GM12892 (cell line): ENCODE measurements at regions not wholly inside any gene's neighbourhood (a gene's known extent, or its start where the extent isn't known, plus 50 kb on each side); places are given as distances from the start of the nearest gene placed in this dataset.

ENCODE experiments used
- DNase-seq: peaks from one replicate; pipeline ENCODE4 v3.0.0; 2011; ENCODE audit not compliant: insufficient read length
- FAIRE-seq: peaks from 2 replicates; lab custom pipeline; 2011; peaks lifted over from hg19 to GRCh38; lab: Jason Lieb, UNC
- POLR2A ChIP-seq: IDR thresholded peaks from 2 replicates; pipeline ENCODE4 v1.6.1; 2011; ENCODE audit warnings: low read depth, low read length, control low read depth
- POLR2AphosphoS5 ChIP-seq: IDR thresholded peaks from 2 replicates; pipeline ENCODE4 v1.6.1; 2011; ENCODE audit warnings: low read depth, low read length, control low read depth
- TAF1 ChIP-seq: IDR thresholded peaks from 2 replicates; pipeline ENCODE4 v1.6.1; 2011; ENCODE audit warnings: low read depth, mild to moderate bottlenecking, control low read depth, low read length, borderline replicate concordance

GRCh38 chr12:132423251-132423819 is 66.6 kb upstream of the FBRSL1 start:
- TF ChIP-seq POLR2A, result no peak
- no peak for TF ChIP-seq POLR2AphosphoS5
- no peak for TF ChIP-seq TAF1
- DNase-seq (no peak), FAIRE-seq (no peak)

DNA sequence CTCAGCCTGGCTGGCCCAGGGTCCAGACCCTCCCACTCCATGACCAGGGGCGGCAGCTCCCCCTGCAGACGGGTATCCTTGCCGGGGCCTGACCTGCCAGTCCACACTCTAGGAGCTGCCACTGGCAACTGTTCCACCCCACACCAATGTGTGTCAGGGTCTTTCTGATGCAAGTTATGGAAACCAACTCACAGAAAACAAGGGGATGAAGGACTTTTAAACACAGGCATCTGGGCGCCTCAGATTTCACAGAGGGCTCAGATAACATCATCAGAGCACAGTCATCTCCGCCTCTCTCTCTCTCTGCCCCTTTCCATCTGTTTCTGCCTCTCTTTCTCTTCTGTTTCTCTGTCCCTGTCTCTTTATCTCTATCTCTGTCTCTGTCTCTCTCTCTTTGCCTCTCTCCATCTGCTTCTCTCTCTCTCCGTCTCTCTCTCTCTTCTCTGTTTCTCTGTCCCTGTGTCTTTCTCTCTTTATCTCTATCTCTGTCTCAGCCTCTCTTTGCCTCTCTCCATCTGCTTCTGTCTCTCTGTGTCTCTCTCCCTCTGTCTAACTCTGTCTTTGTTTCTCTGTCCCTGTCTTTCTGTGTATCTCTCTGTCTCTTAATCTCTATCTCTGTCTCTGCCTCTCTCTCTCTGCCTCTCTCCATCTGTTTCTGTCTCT is 67.4 kb upstream of the FBRSL1 start:
- TF ChIP-seq POLR2AphosphoS5, result no peak
- no peak for TF ChIP-seq TAF1
- TF ChIP-seq POLR2A, result no peak
- FAIRE-seq (no peak), DNase-seq (no peak)

- no peak for DNase-seq
- TF ChIP-seq TAF1 (no peak), POLR2AphosphoS5 (no peak), POLR2A (no peak)
- FAIRE-seq, result no peak
Measured at GRCh38 chr12:132422040-132422380, 67.9 kb upstream of the FBRSL1 start.

DNA sequence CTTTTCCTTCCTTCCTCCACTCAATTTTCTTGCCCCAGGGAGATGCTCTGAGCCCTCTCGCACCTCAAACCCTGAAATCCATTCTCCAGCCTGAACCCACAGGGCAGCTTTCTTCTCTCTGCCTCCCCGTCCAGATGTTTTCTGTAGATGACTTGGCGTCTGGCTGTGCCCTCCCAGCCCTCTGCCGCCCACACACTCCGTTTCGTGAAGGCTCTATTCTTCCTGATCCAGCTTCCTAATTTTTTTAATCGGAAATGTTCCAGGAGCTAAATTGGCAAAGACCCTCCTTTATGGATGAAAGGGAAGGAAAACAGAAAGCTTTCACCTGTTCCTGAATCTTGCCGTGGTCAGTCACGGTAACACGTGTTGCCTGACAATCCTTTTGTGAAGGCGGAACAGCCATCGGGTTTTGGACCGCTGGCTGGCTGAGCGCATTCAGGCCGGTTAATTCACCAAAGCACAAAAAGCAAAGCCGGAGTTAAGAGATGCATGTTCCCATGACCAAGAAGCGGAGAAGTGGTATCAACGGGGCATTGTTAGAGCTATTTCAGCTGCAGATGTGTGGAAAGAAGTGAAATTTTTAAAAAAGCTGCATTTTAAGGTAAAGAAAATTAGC is 70.2 kb upstream of the FBRSL1 start:
- DNase-seq (no peak), FAIRE-seq (no peak)
- no peak for TF ChIP-seq TAF1
- no peak for TF ChIP-seq POLR2AphosphoS5
- no peak for TF ChIP-seq POLR2A

DNA sequence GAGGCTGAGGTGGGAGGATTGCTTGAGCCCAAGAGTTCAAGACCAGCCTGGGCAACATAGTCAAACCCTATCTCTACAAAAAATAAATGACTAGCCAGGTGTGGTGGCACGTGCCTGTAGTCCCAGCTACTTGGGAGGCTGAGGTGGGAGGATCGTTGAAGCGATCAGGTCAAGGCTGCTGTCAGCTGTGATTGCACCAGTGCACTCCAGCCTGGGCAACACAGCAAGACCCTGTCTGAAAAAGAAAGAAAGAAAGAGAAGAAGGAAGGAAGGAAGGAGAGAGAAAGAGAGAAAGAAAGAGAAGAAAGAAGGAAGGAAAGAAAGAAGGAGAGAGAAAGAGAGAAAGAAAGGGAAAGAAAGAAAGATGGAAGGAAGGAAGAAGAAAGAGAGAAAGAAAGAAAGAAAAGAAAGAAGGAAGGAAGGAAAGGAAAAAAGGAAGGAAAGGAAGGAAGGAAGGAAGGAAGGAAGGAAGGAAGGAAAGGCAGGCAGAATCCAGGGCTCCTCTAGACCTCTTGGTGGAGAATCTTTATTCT is 71.5 kb upstream of the FBRSL1 start:
- DNase-seq (no peak), FAIRE-seq (no peak)
- TF ChIP-seq POLR2A, result no peak
- no peak for TF ChIP-seq POLR2AphosphoS5
- TF ChIP-seq TAF1, result no peak

GRCh38 chr12:132417741-132418140 is 72.2 kb upstream of the FBRSL1 start:
- DNase-seq, result no peak
- no peak for FAIRE-seq
- no peak for TF ChIP-seq POLR2AphosphoS5
- no peak for TF ChIP-seq POLR2A
- TF ChIP-seq TAF1, result no peak

GRCh38 chr12:132416827-132417226 is 73.1 kb upstream of the FBRSL1 start:
- FAIRE-seq, result no peak

DNA sequence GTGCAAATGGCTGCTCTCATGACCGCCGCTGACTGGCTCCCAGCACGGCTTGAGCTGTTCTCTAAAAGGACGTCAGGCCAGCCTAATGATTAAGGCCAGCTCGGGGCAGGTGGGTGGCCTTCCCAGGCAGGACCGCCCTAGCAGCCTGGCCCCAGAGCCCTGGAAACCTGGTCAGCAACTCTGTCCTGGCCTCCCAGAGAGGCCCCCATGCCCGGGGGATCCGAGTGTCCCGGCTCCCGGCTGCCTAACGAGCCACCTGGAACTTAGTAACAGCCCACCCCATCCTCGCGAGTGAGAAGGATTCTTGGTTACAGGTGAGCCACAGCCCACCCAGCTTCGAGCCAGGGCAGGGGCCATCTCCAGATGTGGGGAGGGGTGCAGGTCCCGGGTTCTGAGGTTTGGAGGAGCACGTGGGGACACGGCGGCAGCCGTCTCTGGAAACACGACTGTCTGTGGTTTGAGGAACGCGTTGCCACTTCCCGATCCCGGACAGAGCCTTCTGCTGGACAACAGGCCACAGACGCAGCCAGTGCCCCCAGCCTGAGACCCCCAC is 73.8 kb upstream of the FBRSL1 start:
- no peak for DNase-seq
- FAIRE-seq, result no peak
- TF ChIP-seq TAF1 (no peak), POLR2A (no peak), POLR2AphosphoS5 (no peak)

More at GRCh38 chr12:132416827-132417226, 73.1 kb upstream of the FBRSL1 start:
- DNase-seq, result no peak
- TF ChIP-seq TAF1 (no peak), POLR2A (no peak), POLR2AphosphoS5 (no peak)

DNA sequence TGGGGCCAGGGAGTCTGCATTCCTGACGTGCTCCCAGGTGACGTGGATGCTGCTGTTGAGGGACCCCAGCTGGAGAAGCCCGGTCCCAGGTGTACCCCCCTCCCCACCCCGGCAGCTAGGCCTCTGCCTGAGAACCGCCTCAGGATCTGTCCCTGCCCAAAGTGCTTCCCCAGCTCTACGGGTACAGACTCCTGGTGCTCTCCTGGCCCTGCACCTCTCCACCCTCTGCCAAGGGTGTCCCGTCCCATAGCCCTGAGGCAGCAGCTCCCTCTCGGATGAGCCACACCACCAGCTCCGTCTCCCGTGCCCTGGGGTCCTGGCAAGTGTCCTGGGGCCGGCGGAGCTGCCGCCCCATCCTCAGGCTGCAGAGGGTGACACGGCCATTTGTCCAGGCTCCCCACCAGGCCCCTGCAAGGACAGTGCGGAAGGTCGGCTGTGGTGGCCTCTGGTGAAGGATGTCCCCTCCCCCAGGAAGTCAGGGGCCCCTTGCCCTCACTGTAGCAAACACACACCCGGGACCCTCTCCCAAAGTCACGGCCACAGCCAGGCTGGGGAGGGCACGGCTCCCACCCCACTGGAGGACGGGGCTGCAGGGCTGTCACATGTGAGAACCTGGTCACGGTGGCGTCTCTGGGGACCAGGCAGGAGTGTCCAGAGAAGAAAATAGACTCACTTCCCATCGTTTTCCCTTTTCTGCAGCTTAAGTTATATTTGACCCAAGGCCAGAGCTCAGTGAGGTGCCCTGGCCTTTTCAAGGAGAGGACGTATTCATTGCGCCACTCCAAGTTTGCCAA is 74.4 kb upstream of the FBRSL1 start:
- FAIRE-seq, result no peak
- TF ChIP-seq POLR2AphosphoS5 (no peak), TAF1 (no peak), POLR2A (no peak)
- DNase-seq, result no peak

GRCh38 chr12:132414634-132415326 is 75.2 kb upstream of the FBRSL1 start:
- FAIRE-seq (peak; percentile 9), DNase-seq (peak; percentile 99)
- TF ChIP-seq POLR2A (no peak), TAF1 (no peak), POLR2AphosphoS5 (no peak)
